Mesodermal cell (in vitro differentiated cells): ENCODE measurements at regions not wholly inside any gene's neighbourhood (a gene's known extent, or its start where the extent isn't known, plus 50 kb on each side); places are given as distances from the start of the nearest gene placed in this dataset.
"Not testable (repeated sequence)": the region's sequence is repeated elsewhere in the genome, so short reads cannot be mapped to it uniquely, and the experiment has no call there.

Experiments
- H3K27ac ChIP-seq: 2 replicates; pipeline ENCODE4 v1.7.0; 2013; ENCODE audit warnings: mild to moderate bottlenecking, low read depth, low read length, moderate library complexity; ENCODE audit not compliant: severe bottlenecking
- H3K36me3 ChIP-seq: 2 replicates; pipeline ENCODE4 v1.7.1; 2013; ENCODE audit warnings: mild to moderate bottlenecking, low read length, moderate library complexity; ENCODE audit not compliant: control insufficient read depth, insufficient read depth
- H3K4me1 ChIP-seq: one replicate; pipeline ENCODE4 v1.7.1; 2013; ENCODE audit warnings: mild to moderate bottlenecking, low read length; ENCODE audit not compliant: insufficient read depth, control insufficient read depth, poor library complexity, severe bottlenecking
- H3K4me3 ChIP-seq: 2 replicates; pipeline ENCODE4 v1.7.0; 2013; ENCODE audit warnings: low read length, control low read depth, mild to moderate bottlenecking; ENCODE audit not compliant: insufficient read depth, poor library complexity, severe bottlenecking; ENCODE audit errors: extremely low read depth
- H3K9me3 ChIP-seq: 2 replicates; pipeline ENCODE4 v1.7.1; 2013; ENCODE audit warnings: mild to moderate bottlenecking, low read length, moderate library complexity; ENCODE audit not compliant: control insufficient read depth
- WGBS, 2 experiments: methylation state at CpG; one replicate each; pipeline ENCODE4 v1.1.5; 2013; ENCODE audit warnings: missing lambda C conversion rate in 2 of 2; ENCODE audit not compliant: insufficient coverage in 2 of 2; 5-methylcytosine and 5-hydroxymethylcytosine counted together

DNA sequence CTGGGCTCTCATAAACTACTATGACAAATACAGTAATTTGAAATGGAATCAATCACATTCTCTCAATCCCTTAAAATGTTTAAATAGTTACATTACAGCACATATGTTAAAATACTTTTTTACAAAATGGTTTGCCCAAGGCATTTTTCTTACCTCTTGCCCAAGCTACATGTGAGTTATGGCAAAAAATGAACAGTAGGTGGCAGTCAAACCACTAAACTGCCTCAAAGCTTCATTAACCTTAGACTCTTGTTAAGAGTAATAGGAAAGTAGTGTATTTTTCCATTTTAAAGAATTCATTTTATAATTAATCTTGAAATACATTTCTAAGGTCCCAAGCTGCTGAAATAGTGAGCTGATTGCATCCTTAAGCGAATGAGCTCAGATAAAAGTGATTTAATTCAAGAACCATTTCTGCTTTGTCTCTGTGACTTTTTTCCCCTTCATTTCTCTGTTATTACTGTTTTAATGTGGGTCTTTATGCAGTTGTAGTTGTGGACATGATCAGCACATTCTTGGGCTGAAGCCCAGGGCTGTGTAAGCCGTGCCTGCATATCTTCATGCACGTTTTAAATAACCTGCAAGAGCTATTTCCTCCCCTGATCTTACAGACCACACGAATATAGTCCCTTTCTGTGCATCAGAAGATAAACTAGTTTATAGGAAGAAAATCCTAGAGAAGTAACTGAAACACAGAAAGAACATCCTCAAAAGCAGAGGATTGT lies 311.8 kb downstream of the LNPK start:
- H3K27ac ChIP-seq: no peak overlapping the region
- 30% methylated on average over 2 of the region's 4 CpGs; no CpG with 5 or more reads in 1 of the 2 experiments for WGBS, 2 experiments

DNA sequence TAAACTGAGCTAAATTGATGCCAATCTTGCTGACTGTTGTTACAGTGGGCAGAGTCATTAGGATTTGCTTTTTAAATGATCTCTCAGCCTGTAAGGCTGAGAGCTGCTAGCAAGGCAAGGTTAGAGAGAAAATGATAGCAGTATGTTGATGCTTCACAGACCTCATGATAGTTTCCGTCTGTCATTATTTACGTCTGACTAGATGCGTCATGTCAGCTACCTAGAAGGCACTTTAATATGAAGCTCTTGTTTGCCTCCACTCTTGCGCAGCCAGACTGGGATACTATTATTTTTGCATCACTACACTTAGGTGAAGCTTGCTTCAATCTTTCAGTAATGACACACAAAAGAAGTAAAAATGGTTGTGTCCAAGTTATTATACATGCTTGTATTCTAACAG lies 313.8 kb downstream of the LNPK start:
- Histone ChIP-seq H3K27ac (no peak overlapping the region), H3K4me1 (no peaks in the 10 kb centered on the region), H3K9me3 (no peaks in the 10 kb centered on the region), H3K4me3 (no peak overlapping the region), H3K36me3 (no peaks in the 10 kb centered on the region)
- 94 to 100% methylated on average over 3 to 4 of the region's 4 CpGs for WGBS, 2 experiments

More for the DNA sequence above, 311.8 kb downstream of the LNPK start:
- Histone ChIP-seq H3K4me3 (no peak overlapping the region), H3K4me1 (no peaks in the 10 kb centered on the region), H3K9me3 (no peaks in the 10 kb centered on the region), H3K36me3 (no peaks in the 10 kb centered on the region)

DNA sequence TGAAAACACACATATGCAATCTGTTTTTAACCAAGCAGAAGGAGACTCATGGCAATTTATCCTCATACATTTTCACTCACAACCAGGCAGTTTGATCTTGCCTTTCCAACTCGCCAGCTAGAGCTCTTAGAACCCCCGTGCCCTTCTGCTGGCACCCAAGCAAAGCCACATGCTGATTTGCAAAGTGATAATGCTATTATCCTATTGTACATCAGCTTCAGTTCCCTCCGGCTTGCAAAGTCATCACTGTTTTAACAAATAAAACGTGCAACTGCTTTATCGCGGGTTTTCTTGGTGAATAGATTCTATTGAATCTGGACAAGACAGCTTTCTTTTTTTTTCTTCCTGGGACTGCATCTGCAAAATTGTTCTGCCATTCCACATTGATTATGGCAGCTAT lies 314.6 kb downstream of the LNPK start:
- H3K9me3 ChIP-seq: no peaks in the 10 kb centered on the region
- H3K4me3 ChIP-seq: no peak overlapping the region
- 81 to 96% methylated on average over 5 to 6 of the region's 6 CpGs for WGBS, 2 experiments
- H3K4me1 ChIP-seq: no peaks in the 10 kb centered on the region
- H3K27ac ChIP-seq: no peak overlapping the region
- no peaks in the 10 kb centered on the region for H3K36me3 ChIP-seq

DNA sequence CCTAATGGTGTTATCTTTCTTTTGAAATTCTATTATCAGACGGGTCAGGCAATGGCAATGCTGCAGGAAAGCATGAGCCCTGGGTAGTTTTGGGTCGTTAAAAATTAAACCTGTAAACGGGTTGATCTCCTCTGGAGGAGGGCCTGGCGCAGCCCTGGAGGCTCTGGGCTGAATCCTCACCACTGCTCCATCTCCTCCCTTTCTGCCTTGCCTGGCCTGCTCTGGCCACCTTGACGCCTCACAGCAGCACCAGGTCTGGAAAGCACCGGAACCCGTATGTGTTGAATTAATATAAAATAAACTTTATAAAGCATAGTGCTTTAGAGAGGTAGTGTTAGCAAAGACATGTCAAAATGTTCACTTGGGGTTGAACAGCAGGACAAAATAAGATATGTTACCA lies 316.1 kb downstream of the LNPK start:
- H3K9me3 ChIP-seq: no peaks in the 10 kb centered on the region
- no peaks in the 10 kb centered on the region for H3K36me3 ChIP-seq
- H3K27ac ChIP-seq: no peak overlapping the region
- 79 to 90% methylated on average over 3 to 4 of the region's 7 CpGs for WGBS, 2 experiments
- no peak overlapping the region for H3K4me3 ChIP-seq
- no peaks in the 10 kb centered on the region for H3K4me1 ChIP-seq

DNA sequence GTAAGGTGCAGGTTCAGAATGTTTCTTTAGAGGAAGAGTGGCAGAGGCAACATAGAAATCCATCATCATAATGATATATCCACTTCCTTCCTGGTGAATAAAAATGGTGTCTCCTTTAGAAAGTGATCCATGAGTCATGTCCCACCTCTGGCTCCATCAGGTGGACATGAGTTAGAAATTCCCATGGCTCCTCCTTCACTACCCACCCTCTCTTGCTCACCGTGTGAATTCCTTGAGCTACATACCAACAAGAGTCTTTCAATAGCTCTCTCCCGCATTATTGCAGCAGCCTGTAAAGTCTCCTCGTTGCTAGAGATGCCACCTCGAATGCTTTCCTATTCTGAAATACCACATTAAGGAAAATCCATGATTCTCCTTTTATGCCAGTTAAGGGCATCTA lies 317.6 kb downstream of the LNPK start:
- no peak overlapping the region for H3K4me3 ChIP-seq
- H3K4me1 ChIP-seq: no peaks in the 10 kb centered on the region
- 41 to 58% methylated on average over 4 of the region's 4 CpGs for WGBS, 2 experiments
- H3K27ac ChIP-seq: no peak overlapping the region
- H3K9me3 ChIP-seq: no peaks in the 10 kb centered on the region
- H3K36me3 ChIP-seq: no peaks in the 10 kb centered on the region

DNA sequence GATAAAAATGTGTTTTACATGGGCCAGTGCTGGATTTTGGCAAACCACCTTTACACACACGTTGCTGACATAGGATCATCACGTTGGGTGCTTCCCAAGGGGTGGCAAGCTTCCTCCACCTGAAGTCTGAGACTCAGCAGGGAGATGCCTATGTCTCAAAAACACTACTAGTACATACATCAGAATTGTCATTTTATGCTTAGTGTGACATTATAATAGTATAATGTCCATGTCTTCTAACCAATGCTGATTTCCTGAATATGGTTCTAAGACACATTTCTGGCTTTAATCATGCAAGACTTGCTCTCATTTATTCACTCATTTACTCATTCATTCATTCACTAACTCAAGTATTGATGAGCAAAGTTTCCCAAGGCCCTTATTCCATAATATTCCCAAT lies 322.3 kb downstream of the LNPK start:
- H3K4me1 ChIP-seq: no peaks in the 10 kb centered on the region
- no peaks in the 10 kb centered on the region for H3K36me3 ChIP-seq
- no peaks in the 10 kb centered on the region for H3K9me3 ChIP-seq
- no peak overlapping the region for H3K27ac ChIP-seq
- no peak overlapping the region for H3K4me3 ChIP-seq
- 60% methylated on average over 1 of the region's 2 CpGs; no CpG with 5 or more reads in 1 of the 2 experiments for WGBS, 2 experiments

DNA sequence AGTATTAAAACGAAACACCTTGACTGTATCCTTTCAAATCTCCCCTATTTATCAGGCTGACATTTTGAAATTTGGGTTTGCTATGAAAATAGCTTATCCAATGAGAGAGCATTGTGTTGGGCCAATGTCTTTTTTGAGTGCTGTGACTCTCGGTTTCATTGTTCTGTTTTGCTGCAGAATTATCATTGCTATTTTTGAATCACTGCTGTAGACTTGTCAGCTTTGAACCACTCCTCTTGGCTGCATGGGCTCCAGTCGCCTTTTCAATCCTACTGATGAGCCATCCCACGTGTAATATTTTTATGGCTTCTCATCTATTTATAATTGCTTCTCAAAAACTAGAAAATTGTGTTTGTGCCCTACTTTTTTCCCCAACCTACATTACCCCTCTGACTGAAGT lies 322.8 kb downstream of the LNPK start:
- Histone ChIP-seq H3K9me3 (no peaks in the 10 kb centered on the region), H3K36me3 (no peaks in the 10 kb centered on the region), H3K4me1 (no peaks in the 10 kb centered on the region), H3K27ac (no peak overlapping the region), H3K4me3 (no peak overlapping the region)
- WGBS, 2 experiments: 87 to 100% methylated on average over 2 to 3 of the region's 4 CpGs

DNA sequence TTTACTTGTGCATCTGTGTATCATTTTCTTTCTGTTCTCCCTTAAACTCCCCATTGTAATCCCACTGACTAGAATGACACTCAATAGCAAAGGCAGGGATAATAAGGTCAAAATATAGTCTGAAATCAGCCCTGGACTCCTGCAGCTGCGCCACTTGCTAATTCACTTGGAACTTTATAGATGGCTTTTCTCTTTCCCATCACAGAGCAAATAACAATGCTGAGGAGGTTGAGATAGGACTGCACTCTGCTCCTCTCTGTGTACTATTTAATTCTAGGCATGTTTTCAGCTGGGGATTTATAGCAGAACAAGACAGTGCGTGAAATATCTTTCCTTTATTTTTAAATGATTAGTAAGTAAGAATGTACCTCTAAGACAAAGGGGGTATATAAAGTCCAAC lies 324.2 kb downstream of the LNPK start:
- Histone ChIP-seq H3K4me3 (no peak overlapping the region), H3K4me1 (no peaks in the 10 kb centered on the region), H3K27ac (no peak overlapping the region), H3K36me3 (no peaks in the 10 kb centered on the region), H3K9me3 (no peaks in the 10 kb centered on the region)
- WGBS, 2 experiments: no CpG with 5 or more reads among the region's 2 CpGs

DNA sequence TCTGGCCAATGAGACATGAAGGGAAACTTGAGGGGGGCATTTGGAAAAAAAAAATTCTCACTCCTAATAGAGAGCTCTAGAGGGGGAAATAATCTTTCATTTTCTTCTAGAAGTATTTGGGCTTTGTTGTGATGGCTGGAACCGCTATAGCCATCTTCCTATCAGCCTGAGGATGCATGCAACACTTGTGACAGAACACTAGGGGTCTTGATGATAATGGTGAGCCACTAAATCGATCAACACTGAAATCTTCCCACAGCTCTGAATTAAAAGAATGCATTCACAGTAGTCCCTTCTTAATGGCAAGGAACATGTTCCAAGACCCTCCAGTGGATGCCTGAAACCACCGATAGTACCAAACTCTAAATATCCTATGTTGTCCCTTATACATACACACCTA lies 325.3 kb downstream of the LNPK start:
- no peaks in the 10 kb centered on the region for H3K4me1 ChIP-seq
- H3K4me3 ChIP-seq: no peak overlapping the region
- 71 to 83% methylated on average over 1 of the region's 3 CpGs for WGBS, 2 experiments
- H3K27ac ChIP-seq: no peak overlapping the region
- H3K36me3 ChIP-seq: no peaks in the 10 kb centered on the region
- no peaks in the 10 kb centered on the region for H3K9me3 ChIP-seq

DNA sequence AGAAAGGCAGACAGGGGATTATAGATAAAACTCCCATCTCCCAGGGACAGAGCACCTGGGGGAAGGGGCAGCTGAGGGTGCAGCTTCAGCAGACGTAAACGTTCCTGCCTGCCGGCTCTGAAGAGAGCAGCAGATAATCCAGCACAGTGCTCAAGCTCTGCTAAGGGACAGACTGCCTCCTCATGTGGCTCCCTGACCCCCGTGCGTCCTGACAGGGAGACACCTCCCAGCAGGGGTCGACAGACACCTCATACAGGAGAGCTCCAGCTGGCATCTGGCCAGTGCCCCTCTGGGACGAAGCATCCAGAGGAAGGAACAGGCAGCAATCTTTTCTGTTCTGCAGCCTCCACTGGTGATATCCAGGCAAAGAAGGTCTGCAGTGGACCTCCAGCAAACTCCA lies 333.3 kb downstream of the LNPK start:
- H3K4me3 ChIP-seq: not testable (repeated sequence)

DNA sequence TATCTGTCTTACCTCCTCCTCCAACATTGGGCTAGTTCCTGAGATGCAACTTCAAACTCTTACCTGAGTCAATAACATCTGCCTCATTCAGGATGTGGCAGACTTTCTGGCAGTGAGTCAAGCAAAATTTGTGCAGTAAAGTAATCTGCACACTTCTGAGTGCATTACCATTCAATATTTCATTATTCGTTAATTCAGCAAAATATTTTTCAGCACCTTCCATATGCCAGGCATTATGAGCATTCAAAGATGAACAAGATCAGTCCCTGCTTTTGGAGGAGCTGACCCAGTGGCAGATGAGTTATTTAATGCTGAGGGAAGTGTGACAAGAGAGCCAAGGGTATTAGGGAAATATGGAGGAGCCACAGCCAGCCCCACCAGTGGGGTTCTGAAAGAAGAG lies 339.7 kb downstream of the LNPK start:
- H3K27ac ChIP-seq: no peak overlapping the region
- no peaks in the 10 kb centered on the region for H3K4me1 ChIP-seq
- 100% methylated on average over 1 of the region's 1 CpG; no CpG with 5 or more reads in 1 of the 2 experiments for WGBS, 2 experiments
- H3K36me3 ChIP-seq: no peaks in the 10 kb centered on the region
- H3K9me3 ChIP-seq: no peaks in the 10 kb centered on the region
- H3K4me3 ChIP-seq: no peak overlapping the region

More for the DNA sequence above, 333.3 kb downstream of the LNPK start:
- not testable (repeated sequence) for H3K9me3 ChIP-seq, H3K27ac ChIP-seq, H3K36me3 ChIP-seq, H3K4me1 ChIP-seq
- 79 to 95% methylated on average over 7 of the region's 7 CpGs for WGBS, 2 experiments
